ENCODE measurements at regions not wholly inside any gene's neighbourhood (a gene's known extent, or its start where the extent isn't known, plus 50 kb on each side); places are given as distances from the start of the nearest gene placed in this dataset.

DNA sequence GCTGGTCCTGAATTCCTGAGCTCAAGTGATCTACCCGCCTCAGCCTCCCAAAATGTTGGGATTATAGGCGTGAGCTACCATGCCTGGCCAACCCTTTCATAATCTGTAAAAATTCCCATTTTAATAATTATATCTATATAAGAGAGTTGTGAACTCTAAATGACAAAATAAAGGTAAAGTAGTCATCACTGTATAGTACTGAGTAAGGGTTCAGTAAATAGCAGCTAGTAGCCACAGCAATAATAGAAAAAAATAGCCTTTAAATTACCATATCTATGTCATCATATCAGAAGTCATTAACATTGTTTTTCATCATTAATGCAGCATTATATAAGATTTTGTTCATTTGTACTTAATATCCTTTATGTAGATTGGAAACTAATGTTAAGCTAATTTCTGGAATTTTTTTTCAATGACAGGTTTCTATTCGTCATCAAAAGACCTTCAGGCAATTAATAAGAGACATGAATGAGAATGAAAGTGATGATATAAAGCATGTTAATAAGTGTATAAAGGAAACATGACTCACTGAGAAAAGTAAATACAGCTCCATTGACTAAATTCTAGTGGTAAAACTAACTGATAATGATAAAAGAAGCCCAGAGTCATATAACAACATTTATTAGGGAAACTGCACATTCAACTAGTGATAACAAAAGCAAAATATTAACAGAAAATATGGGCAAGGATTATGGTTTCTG lies 85.9 kb upstream of the UGT8 start:
- DNase-seq, result no peak

GRCh38 chr4:114519368-114519767 lies 79.2 kb upstream of the UGT8 start:
- no peaks in the 10 kb centered on the region for H3K27me3 ChIP-seq (ENCODE audit: control insufficient read depth, insufficient read depth, low read length)
- no peak for FAIRE-seq
- H3K9me3 ChIP-seq (ENCODE audit: control insufficient read depth in 2 of 3, insufficient read depth in 1 of 3, low read length in 3 of 3), result no peaks in the 10 kb centered on the region
- H3K27ac ChIP-seq (ENCODE audit: low read depth in 2 of 2, low read length in 2 of 2), result no peak overlapping the region
- H3K4me1 ChIP-seq (ENCODE audit: control insufficient read depth in 2 of 3, insufficient read depth in 2 of 3, low read depth in 1 of 3, low read length in 3 of 3), result no peaks in the 10 kb centered on the region
- H3K4me3 ChIP-seq (ENCODE audit: low read length in 3 of 3), result no peak overlapping the region
- H3K9ac ChIP-seq (ENCODE audit: low read length in 3 of 3), result no peak overlapping the region
- DNase-seq, result peak in 1 of 5 donors; percentile 1
- intact Hi-C loops (cut with DNase I), result no loop called here
- no peaks in the 10 kb centered on the region for H3K36me3 ChIP-seq (ENCODE audit: control insufficient read depth in 2 of 3, insufficient read depth in 3 of 3, low read length in 3 of 3)
- TF ChIP-seq, protein P1, sequence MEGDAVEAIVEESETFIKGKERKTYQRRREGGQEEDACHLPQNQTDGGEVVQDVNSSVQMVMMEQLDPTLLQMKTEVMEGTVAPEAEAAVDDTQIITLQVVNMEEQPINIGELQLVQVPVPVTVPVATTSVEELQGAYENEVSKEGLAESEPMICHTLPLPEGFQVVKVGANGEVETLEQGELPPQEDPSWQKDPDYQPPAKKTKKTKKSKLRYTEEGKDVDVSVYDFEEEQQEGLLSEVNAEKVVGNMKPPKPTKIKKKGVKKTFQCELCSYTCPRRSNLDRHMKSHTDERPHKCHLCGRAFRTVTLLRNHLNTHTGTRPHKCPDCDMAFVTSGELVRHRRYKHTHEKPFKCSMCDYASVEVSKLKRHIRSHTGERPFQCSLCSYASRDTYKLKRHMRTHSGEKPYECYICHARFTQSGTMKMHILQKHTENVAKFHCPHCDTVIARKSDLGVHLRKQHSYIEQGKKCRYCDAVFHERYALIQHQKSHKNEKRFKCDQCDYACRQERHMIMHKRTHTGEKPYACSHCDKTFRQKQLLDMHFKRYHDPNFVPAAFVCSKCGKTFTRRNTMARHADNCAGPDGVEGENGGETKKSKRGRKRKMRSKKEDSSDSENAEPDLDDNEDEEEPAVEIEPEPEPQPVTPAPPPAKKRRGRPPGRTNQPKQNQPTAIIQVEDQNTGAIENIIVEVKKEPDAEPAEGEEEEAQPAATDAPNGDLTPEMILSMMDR (IDR thresholded peaks at IDR 0.05; ENCODE audit: borderline replicate concordance, extremely low read depth, insufficient read depth), result no peak

More for the DNA sequence above, 85.9 kb upstream of the UGT8 start:
- no peaks in the 10 kb centered on the region for H3K36me3 ChIP-seq (ENCODE audit: control insufficient read depth in 2 of 3, insufficient read depth in 3 of 3, low read length in 3 of 3)
- FAIRE-seq, result no peak
- intact Hi-C loops (cut with DNase I), result no loop called here
- H3K9ac ChIP-seq (ENCODE audit: low read length in 3 of 3), result no peak overlapping the region
- TF ChIP-seq, protein P1 (IDR thresholded peaks at IDR 0.05; ENCODE audit: borderline replicate concordance, extremely low read depth, insufficient read depth), result no peak
- H3K4me1 ChIP-seq (ENCODE audit: control insufficient read depth in 2 of 3, insufficient read depth in 2 of 3, low read depth in 1 of 3, low read length in 3 of 3), result no peaks in the 10 kb centered on the region
- H3K4me3 ChIP-seq (ENCODE audit: low read length in 3 of 3), result no peak overlapping the region
- no peak overlapping the region for H3K27ac ChIP-seq (ENCODE audit: low read depth in 2 of 2, low read length in 2 of 2)
- no peaks in the 10 kb centered on the region for H3K27me3 ChIP-seq (ENCODE audit: control insufficient read depth, insufficient read depth, low read length)
- H3K9me3 ChIP-seq (ENCODE audit: control insufficient read depth in 2 of 3, insufficient read depth in 1 of 3, low read length in 3 of 3), result no peaks in the 10 kb centered on the region

DNA sequence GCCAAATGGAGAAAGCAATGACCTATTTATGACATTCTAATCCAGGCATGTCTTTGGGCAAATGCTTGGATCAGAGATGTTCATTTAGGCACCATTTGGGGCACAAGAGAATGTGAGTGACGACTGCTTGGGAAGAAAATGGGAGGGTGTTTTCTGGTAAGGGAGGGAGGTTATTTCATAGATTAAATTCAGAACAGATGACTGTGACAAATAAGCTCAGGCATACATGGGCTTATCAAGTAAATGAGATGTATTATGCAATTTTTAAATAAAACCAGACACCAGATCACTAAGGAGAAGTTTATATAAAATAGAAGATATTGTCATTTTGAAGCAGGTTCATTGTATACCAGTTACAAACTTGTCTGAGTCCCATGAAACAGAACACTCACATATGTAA lies 71.4 kb upstream of the UGT8 start:
- H3K9me3 ChIP-seq (ENCODE audit: control insufficient read depth in 2 of 3, insufficient read depth in 1 of 3, low read length in 3 of 3), result no peaks in the 10 kb centered on the region
- TF ChIP-seq, protein P1 (IDR thresholded peaks at IDR 0.05; ENCODE audit: borderline replicate concordance, extremely low read depth, insufficient read depth), result no peak
- H3K36me3 ChIP-seq (ENCODE audit: control insufficient read depth in 2 of 3, insufficient read depth in 3 of 3, low read length in 3 of 3), result no peaks in the 10 kb centered on the region
- FAIRE-seq, result no peak
- intact Hi-C loops (cut with DNase I), result no loop called here
- no peaks in the 10 kb centered on the region for H3K27me3 ChIP-seq (ENCODE audit: control insufficient read depth, insufficient read depth, low read length)
- no peak overlapping the region for H3K4me3 ChIP-seq (ENCODE audit: low read length in 3 of 3)
- H3K27ac ChIP-seq (ENCODE audit: low read depth in 2 of 2, low read length in 2 of 2), result no peak overlapping the region
- no peaks in the 10 kb centered on the region for H3K4me1 ChIP-seq (ENCODE audit: control insufficient read depth in 2 of 3, insufficient read depth in 2 of 3, low read depth in 1 of 3, low read length in 3 of 3)
- no peak for DNase-seq
- no peak overlapping the region for H3K9ac ChIP-seq (ENCODE audit: low read length in 3 of 3)

- no peaks in the 10 kb centered on the region for H3K9me3 ChIP-seq (ENCODE audit: control insufficient read depth in 2 of 3, insufficient read depth in 1 of 3, low read length in 3 of 3)
- no peaks in the 10 kb centered on the region for H3K27me3 ChIP-seq (ENCODE audit: control insufficient read depth, insufficient read depth, low read length)
- peak in 2 of 5 donors; percentile 3 to 4 for DNase-seq
- H3K27ac ChIP-seq (ENCODE audit: low read depth in 2 of 2, low read length in 2 of 2), result no peak overlapping the region
- no peak overlapping the region for H3K4me3 ChIP-seq (ENCODE audit: low read length in 3 of 3)
- FAIRE-seq, result no peak
- H3K4me1 ChIP-seq (ENCODE audit: control insufficient read depth in 2 of 3, insufficient read depth in 2 of 3, low read depth in 1 of 3, low read length in 3 of 3), result no peaks in the 10 kb centered on the region
- H3K36me3 ChIP-seq (ENCODE audit: control insufficient read depth in 2 of 3, insufficient read depth in 3 of 3, low read length in 3 of 3), result no peaks in the 10 kb centered on the region
- intact Hi-C loops (cut with DNase I), result no loop called here
- TF ChIP-seq, protein P1 (IDR thresholded peaks at IDR 0.05; ENCODE audit: borderline replicate concordance, extremely low read depth, insufficient read depth), result no peak
- H3K9ac ChIP-seq (ENCODE audit: low read length in 3 of 3), result no peak overlapping the region
Measured at GRCh38 chr4:114527637-114528036, 71.0 kb upstream of the UGT8 start.
